Neural progenitor cell (in vitro differentiated cells): ENCODE measurements at regions not wholly inside any gene's neighbourhood (a gene's known extent, or its start where the extent isn't known, plus 50 kb on each side); places are given as distances from the start of the nearest gene placed in this dataset.

Source experiments
- CTCF ChIP-seq: fragments of 200-600 bp; sonication (generic); IDR thresholded peaks from 2 replicates; pipeline ENCODE4 v1.5.1; 2017; ENCODE audit warnings: antibody characterized with exemption, mild to moderate bottlenecking
- EZH2 ChIP-seq: fragments of 200-600 bp; sonication (generic); IDR thresholded peaks from 2 replicates; pipeline ENCODE4 v1.6.1; 2017; ENCODE audit warnings: antibody characterized with exemption, mild to moderate bottlenecking, moderate library complexity

DNA sequence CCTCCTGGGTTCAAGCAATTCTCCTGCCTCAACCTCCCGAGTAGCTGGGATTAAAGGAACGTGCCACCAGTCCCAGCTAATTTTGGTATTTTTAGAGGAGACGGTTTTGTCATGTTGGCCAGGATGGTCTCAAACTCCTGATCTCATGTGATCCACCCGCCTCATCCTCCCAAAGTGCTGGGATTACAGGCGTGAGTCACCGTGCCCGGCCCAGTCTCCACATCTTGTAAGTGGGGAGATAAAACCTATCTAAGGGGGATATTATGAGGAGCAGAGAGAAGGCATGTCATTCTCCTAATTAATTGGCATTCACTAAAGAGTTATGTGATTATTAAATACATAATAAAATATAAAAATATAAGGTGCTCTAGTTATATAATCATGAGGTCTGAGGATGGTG is 94.1 kb upstream of the BOD1 start:
- no peak for TF ChIP-seq CTCF
- no peak for TF ChIP-seq EZH2
